GM10266 (cell line): ENCODE measurements at regions not wholly inside any gene's neighbourhood (a gene's known extent, or its start where the extent isn't known, plus 50 kb on each side); places are given as distances from the start of the nearest gene placed in this dataset.

Experiments used
- DNase-seq: peaks from one replicate; pipeline ENCODE4 v3.0.0; 2012; ENCODE audit errors: extremely low spot score
- CTCF ChIP-seq: IDR thresholded peaks from 2 replicates; pipeline ENCODE4 v1.5.1; 2012; ENCODE audit warnings: mild to moderate bottlenecking, low read depth; ENCODE audit not compliant: control insufficient read depth, insufficient read depth; ENCODE audit errors: missing control alignments

- no peak for DNase-seq
- TF ChIP-seq CTCF: no peak
Measured at GRCh38 chr18:73879766-73880165, 267.9 kb downstream of the FBXO15 start.

- DNase-seq: no peak
- no peak for TF ChIP-seq CTCF
Measured at GRCh38 chr18:73879328-73879727, 268.3 kb downstream of the FBXO15 start.

- DNase-seq: no peak
- TF ChIP-seq CTCF: no peak
Measured at GRCh38 chr18:73869182-73869581, 278.5 kb downstream of the FBXO15 start.

GRCh38 chr18:73861771-73862170 is 285.9 kb downstream of the FBXO15 start:
- TF ChIP-seq CTCF: no peak
- DNase-seq: no peak

GRCh38 chr18:73859837-73860397 is 287.7 kb downstream of the FBXO15 start:
- no peak for DNase-seq
- no peak for TF ChIP-seq CTCF

- TF ChIP-seq CTCF: no peak
- no peak for DNase-seq
Measured at GRCh38 chr18:73852789-73853549, 294.7 kb downstream of the FBXO15 start.

- no peak for TF ChIP-seq CTCF
- DNase-seq: no peak
Measured at GRCh38 chr18:73850782-73851181, 296.9 kb downstream of the FBXO15 start.
